Activated gamma-delta T cell treated with Interleukin-2 at 50 U/mL for 16 hours (primary cell): ENCODE measurements at regions not wholly inside any gene's neighbourhood (a gene's known extent, or its start where the extent isn't known, plus 50 kb on each side); places are given as distances from the start of the nearest gene placed in this dataset.

Experiments used
- DNase-seq: peaks from one replicate; pipeline ENCODE4 v3.0.0-alpha.2; 2020

DNA sequence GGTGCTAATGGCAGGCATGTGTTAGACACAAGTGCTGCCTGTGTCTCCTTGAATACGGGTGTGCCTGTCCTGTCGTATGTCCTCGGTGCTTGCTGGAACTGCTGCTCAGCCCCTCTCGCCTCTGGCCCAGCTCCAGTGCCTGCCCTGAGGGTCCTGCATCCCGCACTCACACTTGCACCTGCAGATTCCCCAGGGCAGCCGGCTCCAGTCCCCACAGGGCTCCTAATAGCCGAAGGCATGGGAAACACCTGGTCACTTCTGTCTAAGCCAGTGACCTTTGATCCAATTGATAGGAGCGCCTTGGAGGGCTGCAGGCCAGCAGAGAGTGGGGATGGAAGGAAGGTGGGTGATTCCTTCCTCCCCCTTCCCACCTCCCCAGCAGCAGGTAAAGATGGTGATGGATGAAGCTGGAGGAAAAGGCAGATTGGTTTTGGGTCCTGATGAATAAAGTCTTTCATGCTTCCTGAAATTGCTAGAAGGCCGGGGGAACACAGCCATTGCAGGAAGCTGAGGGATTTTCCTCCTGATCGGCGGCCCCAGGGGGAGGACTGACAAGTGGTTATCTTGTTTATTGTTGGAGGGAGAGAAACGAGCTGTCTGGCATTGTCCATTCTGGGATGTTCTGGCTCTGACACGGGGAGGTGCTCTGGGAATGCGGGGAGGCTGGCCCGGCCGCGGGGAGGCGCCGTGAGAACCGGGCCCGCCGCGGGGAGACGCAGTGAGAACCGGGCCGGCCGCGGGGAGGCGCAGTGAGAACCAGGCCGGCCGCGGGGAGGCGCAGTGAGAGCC is 110.9 kb upstream of the B3GAT1 start:
- no peak for DNase-seq

DNA sequence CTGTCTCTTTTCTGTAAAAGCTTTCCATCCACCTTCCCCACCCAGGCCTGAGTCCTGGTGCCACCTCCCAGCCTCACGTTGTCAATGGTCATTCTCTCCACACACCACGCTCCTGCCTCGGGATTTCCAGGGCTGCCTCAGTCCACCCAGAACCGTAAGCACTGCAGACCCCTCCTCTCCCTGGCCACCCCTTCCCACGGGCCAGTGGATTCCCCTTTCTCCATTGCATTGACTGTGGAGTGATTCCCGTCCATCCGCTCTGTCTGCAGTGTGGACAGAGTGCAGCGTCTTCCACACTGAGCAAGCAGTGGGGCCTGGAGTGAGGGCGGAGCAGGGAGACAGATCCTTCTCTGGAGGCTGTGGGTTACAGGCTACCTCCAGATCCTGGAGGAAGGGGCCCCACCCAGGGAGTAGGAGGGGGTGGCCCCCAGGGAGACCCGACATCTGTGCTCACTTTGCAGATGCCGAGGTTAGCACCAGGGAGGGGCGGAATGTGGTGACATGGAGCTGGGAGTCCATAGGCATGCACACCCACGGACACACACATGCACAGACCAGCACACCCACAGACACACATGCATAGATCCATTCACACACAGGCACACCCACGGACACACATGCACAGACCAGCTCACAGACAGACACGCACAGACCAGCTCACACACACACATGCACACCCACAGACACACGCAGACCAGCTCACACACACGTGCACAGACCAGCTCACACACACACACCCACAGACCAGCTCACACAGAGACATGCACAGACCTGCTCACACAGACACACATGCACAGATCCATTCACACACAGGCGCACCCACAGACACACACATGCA is 109.6 kb upstream of the B3GAT1 start:
- DNase-seq: no peak

DNA sequence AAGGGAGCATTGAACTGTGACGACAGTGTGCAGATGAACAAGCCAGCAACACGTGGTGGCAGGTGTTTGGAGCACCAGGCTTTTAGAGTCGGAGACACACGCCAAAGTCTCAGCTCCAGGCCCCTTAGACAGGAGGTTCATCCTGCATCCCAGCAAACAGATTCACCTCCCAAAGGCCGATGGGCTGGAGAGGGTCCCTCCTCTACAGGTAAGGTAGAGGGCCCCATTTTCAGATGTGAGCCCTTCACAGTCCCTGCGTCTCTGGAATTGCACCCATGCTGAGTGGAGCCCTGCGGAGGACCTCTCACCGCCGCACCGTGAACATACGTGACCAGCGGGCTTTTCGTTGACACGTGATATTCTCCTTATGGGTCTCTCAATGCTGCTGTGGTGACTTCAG is 109.0 kb upstream of the B3GAT1 start:
- DNase-seq: no peak

DNA sequence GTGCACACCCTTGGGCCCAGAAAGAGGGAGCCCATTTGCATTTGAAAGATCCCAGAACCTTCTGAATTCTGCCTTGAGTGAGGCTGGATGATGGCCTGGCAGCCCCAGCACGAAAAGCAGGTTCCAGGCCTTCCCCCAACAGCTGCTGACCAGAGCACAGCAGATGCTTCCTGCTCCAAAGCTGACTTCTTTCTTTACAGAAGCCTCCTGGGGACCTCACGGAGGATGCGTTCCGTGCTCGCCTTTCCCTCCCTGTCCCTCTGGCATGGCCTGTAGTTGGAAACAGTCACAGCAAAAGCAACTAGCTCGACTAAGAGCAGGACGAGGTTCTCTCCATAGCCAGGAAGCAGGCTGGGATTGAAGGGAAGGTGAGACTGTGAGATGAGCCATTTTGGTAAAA is 107.7 kb upstream of the B3GAT1 start:
- DNase-seq: no peak

DNA sequence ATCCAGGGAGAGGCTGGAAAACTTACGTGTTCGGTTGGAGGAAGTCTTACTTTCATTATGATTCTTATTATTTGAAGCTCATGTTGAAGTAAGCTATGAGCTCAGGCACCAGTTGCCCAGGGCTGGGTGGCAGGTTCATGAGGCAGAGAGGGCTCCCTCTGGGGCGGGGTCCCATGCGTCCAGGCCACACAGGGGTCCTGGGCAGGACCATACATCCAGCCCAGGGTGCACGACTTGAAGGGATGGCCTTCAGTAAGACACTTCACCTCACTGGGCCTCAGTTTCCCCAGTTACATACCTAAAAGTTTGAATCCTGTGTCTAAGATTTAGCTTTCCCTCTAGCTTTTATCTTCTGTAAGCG is 107.3 kb upstream of the B3GAT1 start:
- DNase-seq: no peak

DNA sequence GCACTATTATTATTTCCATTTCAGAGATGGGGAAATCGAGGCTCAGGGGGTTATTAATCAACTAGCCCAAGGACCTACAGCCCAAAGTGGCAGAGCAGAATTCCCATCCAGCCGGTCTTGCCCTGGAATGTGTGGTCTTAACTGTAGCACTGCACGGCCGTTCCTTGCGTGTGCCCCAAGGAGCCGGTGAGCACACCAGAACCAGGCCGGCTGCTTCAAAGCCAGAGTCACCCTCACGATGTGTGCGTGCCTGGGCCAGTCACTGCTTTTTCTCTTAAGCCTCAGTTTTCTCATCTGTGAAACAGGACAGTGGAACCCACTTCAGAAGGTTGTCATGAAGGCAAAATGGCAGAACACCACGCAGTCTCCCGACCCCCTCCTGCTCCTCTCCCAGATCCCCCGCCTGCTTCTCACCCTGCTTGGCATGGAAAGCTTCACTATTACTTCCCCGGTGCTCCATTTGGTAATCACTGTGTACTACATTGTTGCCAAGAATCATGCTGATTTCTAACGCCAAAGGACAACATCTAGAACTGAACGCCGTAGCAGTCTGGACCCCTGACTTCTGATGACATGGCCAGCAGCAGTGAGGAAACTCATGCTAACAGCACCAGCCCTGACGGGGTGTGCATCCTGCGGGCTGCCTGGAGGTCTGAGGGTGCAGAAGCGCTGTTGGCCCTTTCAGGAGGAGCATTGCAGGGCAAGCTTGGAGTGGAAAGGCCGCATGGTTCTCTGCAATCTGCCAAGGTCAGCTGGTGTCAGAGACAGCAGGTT is 106.8 kb upstream of the B3GAT1 start:
- no peak for DNase-seq

DNA sequence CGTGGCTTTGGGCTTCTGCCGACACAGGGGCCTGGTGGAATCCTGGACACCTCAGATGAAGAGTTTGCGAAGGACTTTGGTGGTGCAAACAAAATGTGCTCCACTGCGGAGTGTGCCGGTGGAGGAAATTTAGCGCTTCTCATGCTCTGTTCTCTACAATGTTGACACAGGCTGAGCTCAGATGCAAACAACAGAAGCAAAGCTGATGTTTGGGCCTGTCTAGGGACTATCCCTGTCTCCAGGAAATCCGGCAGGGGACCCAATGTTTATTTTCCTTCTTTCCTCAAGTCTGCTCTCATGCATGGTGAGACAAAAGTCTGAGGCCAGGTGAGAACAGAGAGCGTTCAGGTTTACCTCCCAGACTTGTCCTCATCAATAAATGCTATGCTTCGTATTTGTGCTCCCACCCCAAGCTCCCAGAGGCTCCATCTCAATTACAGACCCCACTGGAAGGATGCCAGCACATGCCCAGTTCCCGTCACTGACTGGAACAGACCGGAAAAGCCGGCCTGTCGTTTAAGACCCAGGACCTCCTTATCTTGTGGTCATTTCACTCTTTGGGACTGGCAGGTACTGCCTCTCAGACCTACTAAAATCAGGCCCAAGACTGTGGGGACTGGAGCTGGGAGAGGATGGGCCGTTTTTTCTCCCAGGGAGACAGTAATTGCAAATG is 105.7 kb upstream of the B3GAT1 start:
- no peak for DNase-seq

DNA sequence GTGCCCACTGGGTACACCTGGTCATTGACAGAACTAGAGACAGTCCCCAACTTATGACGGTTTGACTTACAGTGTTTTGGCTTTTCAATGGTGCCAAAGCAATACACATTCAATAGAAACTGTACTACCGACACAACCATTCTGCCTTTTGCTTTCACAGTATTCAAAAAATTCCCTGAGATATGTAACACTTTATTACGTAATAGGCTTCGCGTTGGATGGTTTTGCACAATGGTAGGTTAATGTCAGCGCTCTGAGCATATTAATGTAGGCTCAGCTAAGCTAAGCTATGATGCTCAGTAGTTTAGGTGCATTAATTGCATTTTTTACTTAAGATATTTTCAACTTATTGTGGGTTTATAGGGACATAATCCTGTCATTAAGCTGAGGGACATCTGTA is 105.1 kb upstream of the B3GAT1 start:
- DNase-seq: no peak

DNA sequence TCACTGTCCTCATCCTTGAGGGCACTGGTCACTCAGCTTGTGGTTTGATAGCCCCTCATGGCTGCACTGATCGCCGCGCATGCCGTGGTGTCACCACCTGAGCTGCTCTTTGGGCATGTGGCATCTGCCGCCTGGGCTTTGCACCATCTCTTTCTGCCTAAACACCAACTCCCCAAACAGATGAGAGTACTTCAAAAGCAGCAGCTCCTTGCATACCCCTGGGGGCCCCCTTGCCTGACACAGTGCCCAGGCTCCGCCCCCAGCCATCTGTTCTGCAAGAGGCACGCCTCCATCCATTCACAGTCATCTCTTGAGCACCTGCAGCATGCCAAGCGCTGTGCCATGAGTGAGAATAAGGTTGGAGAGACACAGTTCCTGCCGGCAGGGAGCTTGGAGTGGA is 104.5 kb upstream of the B3GAT1 start:
- no peak for DNase-seq

DNA sequence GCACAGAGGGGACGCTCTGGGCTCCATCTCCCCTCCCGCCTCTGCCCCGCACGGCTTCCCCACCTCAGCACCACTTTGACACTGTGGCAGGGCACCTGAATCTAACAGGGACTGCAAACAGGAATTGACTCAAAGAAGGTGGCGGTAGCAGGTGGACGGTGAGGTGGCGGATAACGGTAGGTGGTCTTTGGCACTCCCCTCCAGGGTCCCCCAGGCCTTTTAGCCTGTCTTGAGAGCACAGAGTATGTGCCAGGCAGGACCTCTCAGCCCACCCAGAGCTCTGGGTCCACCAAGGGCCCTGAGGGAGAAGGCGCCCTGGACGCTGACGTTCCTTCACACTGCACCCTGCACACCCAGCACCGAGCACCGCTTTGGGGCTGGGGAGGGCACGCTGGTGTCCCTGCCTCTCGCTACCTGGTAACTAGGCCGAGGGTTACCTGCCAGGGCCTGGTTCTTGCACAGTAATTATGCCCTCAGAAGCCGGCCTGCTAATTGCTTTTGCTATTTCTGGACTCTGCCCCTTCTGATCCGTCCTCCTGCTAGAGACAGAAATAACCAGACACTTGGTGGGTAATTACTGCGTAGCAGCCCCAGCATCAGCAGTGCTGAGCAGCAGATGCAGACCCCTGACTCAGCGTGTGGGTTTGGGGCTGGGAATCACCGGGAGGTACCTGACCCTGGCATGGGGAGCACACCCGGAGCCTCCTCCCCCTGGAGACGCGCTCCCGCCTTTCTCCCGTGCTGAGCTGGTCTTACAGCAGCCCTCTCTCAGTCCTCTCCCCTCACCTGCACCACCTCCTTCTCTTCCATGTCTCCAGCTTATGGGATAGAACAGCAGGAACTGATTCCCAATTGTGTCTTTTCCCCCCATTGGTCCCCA is 103.3 kb upstream of the B3GAT1 start:
- DNase-seq: no peak

DNA sequence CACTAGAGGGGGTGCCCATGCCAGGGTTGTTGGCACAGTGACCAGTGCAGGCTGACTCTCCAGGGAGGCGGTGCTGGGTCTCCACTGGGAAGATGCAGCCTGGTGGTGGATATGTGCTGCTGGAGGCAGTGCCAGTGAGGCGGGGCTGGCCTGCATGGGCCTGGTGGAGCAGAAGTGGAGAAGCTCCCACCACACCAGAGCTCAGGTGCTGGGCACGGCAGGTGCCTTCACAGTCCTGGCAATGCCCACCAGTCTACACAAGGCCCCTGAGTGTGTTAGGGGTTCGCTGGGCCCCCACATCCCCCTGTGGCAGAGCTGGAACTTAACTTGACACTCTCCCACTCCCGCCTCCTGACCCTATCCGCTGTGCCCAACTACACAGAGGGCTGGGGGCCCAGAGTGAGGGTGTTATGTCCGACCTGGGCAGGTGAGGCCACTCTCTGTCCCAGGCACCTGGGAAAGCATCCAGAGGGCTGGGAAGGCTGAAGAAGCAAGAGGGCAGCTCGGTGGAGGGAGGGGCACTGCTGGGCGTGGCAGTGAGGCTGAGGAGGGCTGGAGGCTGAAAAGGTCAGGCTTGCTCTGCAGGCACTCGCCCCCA is 102.4 kb upstream of the B3GAT1 start:
- DNase-seq: no peak

DNA sequence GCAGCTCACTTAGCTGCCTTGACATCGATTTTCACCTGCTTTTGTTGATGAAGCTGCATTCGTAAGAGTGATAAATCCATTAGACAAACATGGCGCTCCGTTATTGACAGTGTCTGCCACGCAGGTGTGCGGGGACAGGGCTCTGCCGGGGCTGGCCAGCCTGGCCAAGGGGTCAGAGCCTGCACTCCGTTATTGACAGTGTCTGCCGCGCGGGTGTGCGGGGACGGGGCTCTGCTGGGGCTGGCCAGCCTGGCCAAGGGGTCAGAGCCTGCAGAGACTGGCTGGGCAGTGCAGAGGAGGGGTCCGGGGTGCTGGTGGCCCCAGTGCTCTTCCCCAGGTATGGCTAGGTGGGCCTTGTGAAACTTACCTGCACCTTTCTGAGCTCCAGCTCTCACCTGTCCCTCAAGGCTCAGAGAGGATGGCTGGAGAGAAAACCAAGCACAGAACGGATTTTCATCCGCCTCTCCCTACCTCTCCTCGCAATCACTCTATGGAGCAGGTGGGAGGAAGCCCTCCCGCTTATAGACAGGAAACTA is 101.6 kb upstream of the B3GAT1 start:
- DNase-seq: no peak

DNA sequence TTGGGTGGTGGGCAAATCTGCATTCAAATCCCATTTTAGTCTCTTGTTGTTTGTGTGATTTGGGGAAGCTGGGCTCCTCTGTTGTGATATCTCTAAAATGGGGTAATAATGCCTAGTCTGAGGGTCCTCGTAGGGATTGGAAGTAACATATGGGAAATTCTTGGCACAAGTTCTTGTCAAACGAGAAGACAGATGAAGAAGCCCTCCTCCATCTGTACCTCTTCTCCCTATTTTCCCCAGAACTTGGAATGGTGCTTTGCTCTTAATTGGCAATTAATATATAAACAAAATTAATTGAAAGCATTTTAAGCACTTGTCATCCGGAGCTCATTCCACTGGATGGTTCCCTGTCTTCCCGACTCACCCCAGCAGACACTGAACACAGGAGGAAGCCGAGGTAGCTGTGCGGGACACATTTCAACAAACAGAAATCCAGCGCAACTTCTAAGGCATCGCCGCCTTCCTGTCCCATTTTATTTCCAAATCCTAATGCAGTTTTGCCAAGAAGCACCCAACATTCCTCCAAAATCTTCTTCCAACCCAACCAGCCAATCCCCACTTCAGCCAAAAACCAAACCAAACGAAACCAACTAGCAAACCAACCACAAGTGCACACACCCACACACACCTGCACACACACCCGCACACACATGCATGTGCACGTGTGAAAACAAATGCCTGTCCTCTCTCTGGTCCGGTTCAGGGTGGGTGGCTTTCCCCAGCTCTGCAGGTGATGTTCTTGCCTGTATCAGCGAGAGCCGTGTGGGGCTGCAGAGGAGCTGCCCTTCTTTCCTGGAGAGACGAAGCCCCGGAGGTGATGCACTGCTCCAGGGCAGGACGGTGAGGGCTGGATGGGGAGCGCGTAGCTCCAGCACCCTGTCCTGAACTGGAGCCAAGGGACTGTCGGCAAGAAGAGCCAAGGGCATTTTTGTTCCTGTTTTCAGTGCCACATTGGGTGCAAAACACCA is 100.8 kb upstream of the B3GAT1 start:
- no peak for DNase-seq

DNA sequence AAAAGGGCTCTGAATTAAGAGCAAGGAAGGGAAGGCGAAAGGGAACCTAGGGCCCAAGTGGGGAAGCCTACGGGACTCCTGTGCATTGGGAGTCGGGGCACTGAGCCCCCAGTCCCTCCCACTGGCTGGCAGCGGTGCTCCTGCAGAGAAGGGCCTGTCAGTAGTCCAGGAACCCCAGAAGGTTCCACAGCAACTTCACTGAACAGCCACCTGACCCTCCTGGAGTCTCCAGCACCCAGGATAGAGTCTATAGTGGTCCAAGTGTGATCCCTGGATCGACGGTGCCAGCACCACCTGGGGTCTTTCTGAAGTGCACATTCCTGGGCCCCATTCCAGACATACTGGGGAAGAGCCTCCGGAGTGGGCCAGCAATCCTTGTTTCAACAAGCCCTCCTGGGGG is 100.0 kb upstream of the B3GAT1 start:
- DNase-seq: no peak

DNA sequence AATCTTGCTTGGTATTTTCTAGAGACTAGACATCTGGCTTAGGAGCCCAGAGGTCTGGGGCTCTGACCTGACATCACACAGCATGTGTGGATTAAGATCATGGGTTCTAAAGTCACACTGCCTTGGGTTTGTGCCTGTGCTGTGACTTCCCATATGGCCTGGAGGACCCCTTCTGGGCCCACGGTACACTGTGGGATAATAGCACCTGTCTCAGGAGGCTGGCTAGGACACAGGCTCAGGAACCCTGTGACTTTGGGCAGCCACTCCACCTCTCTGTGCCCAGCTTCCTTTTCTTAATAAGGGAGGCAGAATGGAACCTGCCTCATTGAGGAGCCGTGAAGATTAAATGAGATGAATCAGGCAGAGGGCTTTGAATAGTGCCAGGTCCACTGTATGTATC is 99.2 kb upstream of the B3GAT1 start:
- DNase-seq: no peak

DNA sequence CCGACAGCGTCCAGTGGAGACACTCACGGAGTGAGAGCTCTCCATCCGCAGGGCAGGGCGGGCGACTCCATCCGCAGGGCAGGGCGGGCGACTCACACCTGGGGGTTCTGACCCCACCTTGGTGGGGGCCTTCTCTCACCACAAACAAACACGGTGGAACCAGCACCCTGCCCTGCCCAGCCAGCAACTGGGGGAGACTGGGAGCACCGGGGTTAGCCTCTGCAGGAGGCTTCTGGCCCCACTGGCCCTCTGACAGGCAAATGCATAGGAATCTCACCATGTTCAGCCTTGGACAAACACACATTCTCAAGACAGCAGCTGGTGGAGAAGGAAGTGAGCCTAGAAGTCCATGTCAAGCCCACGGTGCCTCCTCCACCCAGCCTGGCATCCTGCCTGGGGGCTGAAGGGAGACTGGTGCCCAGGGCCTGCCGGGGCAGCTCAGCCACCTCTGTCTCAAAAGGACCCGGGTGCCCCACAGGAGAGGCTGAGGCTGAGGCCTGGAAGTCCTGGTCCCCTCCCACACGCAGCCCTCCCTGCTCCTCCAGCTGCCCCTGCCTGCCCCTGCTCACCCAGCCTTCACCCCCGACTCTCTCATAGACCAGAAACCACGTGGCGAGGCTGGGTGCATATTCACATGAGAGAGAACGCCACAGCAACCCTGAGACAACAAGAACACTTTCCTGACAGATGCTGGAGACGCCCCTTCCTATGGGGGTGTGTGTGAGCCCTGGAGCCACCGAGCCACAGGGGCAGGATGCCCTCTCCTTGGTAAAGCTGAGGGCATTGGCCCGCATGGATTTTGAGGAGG is 98.4 kb upstream of the B3GAT1 start:
- no peak for DNase-seq

DNA sequence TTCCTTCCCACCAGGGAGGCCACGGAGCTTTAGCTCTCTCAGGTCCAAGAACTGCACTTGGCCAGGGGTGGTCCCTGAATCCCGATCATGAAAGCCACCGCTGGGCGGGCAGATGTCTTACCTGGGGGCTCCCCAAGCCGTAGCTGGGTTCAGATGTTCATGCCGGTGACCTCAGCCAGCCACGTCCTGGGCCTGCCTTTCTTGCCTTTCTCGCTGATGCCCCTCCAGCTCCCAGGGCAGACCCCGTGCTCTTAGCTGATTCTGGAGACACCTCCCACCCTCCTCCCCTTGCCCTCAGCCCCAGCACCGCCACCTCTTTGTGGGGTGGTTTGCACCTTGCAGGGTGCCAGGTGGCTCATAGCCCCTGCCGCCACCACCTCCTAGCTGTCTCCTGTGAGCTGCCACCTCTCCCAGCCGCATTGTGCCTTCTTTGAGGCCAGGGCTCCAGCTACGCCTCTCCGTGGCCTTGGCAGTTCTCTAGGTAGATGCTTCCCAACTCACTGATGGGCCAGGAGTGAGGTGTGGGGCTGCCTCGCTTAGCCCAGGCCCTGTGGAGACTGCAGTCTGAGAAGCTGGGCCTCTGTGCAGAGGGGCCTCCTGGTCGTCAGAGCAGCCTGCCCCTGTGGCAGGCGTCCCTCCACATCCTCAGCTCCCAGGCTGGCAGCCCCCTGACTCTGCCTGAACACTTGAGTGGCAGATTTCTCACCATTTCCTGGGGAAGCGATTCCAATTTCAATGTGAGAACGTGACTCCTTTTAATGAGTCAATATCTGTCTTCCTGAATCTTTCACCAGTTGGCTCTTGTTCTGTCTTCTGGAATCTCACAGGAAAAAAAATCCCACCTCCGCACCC is 97.6 kb upstream of the B3GAT1 start:
- no peak for DNase-seq
